Choroid plexus epithelial cell (primary cell): ENCODE measurements at regions not wholly inside any gene's neighbourhood (a gene's known extent, or its start where the extent isn't known, plus 50 kb on each side); places are given as distances from the start of the nearest gene placed in this dataset.

Source experiments
- DNase-seq: peaks from one replicate; pipeline ENCODE4 v3.0.0-alpha.2; 2010; ENCODE audit warnings: low read depth
- H3K4me3 ChIP-seq: 2 replicates; pipeline ENCODE4 v1.5.1; 2011; ENCODE audit warnings: low read depth, mild to moderate bottlenecking, control low read depth, low read length, moderate library complexity
- TF ChIP-seq, protein P1 (sequence below): conservative IDR thresholded peaks from 2 replicates; pipeline ENCODE4 v1.5.1; 2011; ENCODE audit warnings: low read depth, mild to moderate bottlenecking, control low read depth, inconsistent platforms, low read length, moderate library complexity

DNA sequence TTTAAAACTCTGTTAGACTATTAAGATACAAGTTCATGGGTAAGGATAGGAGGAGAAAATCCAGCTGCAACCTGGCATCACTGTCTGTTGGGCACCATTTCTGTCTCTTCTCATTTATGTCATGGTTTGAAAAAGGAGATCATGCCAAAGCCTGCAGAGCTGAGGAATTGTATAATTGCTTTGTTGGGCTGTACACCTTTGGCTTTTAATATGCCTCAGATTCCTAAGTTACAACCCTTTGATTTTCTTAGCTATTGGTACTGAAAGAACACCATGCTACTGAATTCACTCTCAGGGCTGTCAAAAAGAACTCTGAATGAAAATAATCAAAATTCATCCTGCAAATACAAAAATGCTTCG lies 174.3 kb downstream of the ACKR3 start:
- TF ChIP-seq, protein P1, sequence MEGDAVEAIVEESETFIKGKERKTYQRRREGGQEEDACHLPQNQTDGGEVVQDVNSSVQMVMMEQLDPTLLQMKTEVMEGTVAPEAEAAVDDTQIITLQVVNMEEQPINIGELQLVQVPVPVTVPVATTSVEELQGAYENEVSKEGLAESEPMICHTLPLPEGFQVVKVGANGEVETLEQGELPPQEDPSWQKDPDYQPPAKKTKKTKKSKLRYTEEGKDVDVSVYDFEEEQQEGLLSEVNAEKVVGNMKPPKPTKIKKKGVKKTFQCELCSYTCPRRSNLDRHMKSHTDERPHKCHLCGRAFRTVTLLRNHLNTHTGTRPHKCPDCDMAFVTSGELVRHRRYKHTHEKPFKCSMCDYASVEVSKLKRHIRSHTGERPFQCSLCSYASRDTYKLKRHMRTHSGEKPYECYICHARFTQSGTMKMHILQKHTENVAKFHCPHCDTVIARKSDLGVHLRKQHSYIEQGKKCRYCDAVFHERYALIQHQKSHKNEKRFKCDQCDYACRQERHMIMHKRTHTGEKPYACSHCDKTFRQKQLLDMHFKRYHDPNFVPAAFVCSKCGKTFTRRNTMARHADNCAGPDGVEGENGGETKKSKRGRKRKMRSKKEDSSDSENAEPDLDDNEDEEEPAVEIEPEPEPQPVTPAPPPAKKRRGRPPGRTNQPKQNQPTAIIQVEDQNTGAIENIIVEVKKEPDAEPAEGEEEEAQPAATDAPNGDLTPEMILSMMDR = no peak
- no peak overlapping the region for H3K4me3 ChIP-seq

DNA sequence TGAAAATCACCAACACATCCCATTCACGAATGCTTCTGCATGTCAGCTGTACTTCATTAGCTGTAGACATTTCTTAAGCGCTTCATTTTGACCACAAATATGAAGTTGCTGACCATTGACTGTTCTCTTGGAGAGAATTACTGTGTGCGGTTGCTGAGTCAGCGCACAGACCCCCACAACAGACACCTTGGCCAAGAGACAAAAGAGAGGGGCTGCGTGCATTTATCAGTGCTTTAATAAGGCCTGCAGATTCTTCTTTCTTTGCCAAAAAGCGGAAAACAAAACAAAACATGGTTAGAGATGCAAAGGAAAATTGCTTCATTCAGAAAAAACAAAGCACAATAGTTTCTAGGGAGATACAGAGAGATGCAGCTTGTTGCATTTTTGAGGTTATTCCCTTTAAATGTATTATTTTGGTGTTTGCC lies 174.7 kb downstream of the ACKR3 start:
- DNase-seq = peak; percentile 99
- no peak overlapping the region for H3K4me3 ChIP-seq
- TF ChIP-seq, protein P1 = no peak

More for the DNA sequence above, 174.3 kb downstream of the ACKR3 start:
- DNase-seq = no peak

DNA sequence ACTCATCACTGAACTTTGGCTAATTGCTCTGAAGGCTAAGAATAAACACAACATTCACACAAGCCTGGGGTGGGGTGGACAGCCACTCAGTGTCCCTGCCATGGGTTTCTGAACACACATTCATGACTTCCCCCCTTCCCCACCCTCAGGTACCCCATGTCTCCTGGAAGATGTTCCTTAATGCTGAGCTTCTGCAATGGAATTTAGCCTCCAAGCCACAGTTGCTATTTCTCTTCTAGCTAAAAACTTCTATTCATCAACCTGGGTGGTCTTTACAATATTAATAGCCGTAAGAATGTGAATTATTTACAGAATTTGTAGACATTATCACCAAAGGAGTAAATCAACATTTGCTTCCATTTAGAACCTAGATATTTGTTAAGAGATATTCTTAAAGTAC lies 175.1 kb downstream of the ACKR3 start:
- H3K4me3 ChIP-seq = no peak overlapping the region
- peak; percentile 63 for DNase-seq
- TF ChIP-seq, protein P1 = no peak

DNA sequence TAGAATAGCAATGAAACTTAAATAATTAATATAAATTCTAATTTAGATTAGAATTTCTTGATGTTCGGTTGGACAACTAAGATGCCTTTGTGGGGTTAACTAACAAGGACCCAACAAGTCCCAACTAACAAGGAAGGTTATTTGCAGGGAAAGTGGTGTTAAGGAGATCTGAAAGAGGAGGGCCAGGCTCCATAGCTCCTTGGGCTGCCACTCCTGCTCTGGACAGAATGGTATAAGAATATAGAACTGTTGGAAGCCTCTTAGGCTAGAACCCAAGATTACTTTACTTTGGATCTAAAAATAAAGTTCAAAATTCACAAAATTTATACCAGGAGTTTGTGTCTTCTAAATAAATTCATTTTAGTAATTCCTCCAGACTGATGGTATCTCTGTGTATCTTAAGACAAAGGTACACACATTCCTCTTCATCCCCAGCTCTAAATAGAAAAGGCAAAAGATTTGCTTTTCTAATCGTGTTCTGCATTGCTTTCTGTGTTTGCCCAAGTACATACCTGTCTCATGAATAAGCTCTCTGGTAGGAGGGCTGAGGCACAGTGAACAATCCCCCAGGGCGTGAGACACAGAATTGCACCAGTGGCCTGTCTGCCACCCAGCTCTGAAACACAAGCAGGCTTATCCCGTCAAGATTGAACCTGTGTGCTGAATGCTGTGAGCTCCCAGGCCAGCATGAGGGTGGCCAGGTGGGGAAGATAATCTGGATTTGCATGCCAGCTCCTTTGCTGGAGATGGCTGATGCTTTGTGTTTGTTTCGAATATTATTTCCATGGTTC lies 176.0 kb downstream of the ACKR3 start:
- TF ChIP-seq, protein P1 = no peak
- peak; percentile 89 for DNase-seq
- H3K4me3 ChIP-seq = no peak overlapping the region

DNA sequence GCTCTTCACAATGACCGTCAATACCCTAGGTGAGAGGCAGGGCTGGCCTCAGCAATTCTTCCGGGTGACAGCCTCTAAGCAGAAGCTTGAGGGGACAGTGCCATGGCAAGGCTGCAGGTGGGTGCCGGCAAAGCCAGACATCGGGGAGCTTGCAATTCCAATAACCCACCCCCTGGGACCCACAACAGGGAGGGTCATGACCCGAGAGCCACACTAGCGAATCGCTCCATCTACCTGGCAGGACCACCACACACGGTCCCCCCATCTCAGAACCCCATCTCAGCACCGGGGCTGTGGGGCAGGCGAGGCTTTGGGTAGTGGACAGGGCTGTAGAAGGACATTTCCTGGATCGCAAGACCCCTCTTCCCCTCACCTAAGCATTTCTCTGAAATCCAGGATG lies 177.2 kb downstream of the ACKR3 start:
- no peak for DNase-seq
- TF ChIP-seq, protein P1 = no peak
- no peak overlapping the region for H3K4me3 ChIP-seq

DNA sequence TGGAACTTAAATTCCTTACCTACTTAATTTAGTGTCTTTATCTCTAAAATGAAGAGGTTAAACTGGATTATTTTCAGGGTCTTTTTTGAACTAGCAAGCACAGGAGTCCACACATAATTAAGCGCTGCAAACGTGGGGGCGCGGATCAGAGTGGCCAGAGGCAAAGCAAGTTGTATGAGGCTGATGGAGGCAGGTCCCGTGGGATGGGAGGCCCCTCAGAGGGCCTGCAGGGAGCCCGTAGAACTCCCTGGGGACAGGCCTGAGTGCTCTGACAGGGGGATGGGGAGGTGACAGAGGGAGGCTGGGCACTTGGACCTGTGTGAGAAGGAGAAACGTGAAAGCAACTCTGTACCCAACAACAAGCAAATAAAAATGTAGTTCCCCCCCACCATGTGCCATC lies 177.8 kb downstream of the ACKR3 start:
- H3K4me3 ChIP-seq = no peak overlapping the region
- DNase-seq = no peak
- TF ChIP-seq, protein P1 = no peak

DNA sequence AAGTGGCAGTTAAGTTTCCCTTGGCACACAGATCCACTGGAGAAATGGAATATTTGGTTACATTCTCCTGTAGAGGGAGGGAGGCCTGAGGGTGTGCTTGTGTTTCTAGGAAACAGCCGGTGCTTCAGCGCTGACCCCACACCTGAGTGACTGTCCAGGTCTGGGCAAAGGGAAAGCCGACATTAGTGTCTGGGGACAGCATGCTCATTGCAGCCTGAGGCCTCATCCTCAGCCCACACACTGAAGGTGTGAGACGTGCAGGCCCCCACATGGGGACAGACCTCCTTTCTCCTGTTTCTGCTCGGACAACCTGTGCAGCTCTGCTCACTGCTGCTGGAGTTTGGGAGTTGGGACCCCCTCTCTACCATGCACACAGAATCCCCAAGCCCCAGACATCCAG lies 178.3 kb downstream of the ACKR3 start:
- TF ChIP-seq, protein P1 = no peak
- H3K4me3 ChIP-seq = no peak overlapping the region
- no peak for DNase-seq
